GM21825 (cell line): ENCODE measurements at regions not wholly inside any gene's neighbourhood (a gene's known extent, or its start where the extent isn't known, plus 50 kb on each side); places are given as distances from the start of the nearest gene placed in this dataset.

Experiments
- ATAC-seq: cut with Tn5 transposase; IDR thresholded peaks from one replicate; pipeline ENCODE4 v1.9.1; 2021; ENCODE audit warnings: mild to moderate bottlenecking, moderate library complexity; ENCODE audit not compliant: unreplicated experiment

DNA sequence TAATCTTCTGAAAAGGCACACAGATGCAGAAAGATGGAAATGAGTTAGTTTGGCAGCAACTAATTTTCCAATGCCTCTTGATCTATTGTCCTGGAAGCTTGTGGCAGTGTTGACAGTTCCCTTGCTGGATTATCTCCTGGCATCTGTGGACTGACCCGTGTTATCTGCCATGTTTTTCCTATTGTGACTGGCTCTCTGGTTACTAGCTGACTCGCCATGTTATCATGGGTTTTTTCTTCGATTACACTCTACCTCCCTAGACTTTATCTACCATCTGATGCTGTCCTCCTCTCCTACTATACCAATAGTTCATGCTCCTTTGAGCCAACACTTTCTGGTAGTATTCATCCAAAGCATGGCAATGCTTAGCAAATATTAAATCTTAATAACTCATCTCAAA is 63.3 kb upstream of the FLRT2 start:
- no peak for ATAC-seq

DNA sequence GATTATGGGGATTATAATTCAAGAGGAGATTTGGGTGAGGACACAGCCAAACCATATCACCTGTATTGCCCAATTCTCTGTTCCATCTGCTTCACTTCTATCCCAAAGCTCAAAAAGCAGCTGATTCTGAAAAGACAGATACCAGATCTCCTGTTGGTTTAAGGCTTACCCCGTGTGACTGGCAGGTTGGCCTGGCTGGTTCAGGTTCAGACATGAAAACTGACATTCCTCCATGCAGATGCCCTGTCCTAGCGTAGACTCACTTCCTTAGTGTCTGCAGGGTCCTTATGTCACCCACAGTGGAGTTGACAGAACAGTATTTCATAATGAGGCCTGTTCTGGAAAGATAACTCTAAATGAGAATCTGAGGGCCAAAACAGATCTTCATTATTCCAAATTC is 61.1 kb upstream of the FLRT2 start:
- ATAC-seq: no peak

DNA sequence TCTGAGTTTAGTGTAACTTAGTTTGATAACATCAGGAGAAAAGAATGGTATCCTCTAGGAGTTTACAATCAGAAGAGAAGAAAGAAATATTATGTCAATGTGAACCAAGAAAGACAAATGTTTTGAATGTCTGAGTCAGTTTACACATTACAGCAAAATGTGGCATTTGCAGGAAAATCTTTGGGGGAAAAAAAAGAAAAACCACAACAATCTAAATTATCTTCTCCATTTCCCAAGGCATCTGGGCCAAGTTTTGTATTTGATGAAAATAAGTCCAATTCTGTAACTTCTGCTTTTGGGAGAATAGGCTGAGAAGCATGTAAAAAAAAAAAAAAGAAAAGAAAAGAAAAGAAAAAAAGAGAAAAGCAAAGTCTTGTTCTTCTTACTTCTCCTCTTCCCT is 58.8 kb upstream of the FLRT2 start:
- ATAC-seq: no peak

DNA sequence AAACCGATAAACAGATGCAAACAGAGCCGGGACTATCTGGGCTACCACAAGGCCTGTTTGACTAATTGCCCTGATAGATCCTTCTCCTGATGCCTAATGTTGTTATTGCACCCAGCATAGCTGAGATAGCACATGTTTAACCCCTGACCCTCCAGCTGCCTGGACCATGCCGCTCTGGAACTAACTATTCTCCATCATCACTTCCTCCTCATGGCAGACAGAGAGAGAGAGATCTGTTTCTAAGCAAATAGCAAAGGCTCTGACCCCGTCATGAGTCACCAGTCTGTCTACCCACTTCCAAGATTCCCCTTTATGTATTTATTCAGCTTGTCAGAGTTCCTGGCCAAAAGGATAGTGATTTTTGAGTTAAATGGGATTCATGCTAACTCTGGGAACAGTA is 58.2 kb upstream of the FLRT2 start:
- ATAC-seq: no peak

DNA sequence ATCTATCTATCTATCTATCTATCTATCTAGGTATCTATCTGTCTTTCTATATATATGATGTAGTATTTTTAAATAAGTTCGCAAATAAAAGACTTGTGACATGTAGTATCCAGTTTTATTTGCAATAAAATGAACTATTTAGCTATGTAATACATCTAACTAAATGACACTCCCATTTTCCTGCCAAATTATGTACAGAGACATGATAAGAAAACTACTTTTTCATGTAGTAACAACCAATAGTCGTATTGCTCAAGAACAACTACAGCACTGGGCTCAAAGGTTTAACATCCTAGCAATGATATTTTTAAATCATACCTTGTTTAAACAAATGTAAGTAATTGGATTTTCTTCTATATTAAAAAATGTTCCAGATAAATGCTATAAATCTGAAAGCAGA is 55.5 kb upstream of the FLRT2 start:
- no peak for ATAC-seq

DNA sequence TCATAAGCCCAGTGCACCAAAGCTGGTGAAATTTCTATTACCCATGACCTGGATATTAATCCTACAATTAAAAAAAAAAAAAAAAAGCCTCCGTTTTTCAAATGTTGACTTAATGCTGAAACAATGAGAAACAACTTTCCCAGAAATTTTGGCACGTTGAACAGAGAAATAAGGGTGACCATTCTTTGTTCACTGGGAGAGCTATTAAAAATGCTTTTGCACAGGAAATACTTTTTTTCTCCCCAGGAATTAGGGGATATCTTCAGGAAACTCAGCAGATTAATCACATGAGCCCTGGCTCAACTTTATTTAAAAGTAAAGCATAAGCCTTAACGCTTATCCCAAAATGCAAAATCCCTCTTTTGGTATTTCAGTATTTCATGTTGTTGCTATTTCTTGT is 54.8 kb upstream of the FLRT2 start:
- ATAC-seq: no peak

DNA sequence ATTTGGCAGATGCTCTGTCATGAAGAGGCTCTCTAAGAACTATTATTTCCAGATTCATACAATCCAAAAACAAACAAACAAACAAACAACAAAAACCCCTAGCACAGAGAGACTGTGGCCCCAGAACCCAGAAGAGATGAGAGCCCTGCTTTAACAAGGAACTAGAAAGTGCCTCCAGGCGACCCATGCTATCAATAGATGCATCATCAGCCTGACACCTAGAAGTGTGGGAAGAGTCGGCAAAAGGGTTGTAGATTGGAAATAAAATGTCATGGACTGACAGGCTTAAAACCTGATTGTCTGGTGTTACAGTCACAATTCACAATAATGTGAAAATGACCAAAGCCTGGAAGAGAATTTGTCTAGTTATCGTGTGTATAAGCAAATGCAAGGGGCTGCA is 50.6 kb upstream of the FLRT2 start:
- ATAC-seq: no peak

DNA sequence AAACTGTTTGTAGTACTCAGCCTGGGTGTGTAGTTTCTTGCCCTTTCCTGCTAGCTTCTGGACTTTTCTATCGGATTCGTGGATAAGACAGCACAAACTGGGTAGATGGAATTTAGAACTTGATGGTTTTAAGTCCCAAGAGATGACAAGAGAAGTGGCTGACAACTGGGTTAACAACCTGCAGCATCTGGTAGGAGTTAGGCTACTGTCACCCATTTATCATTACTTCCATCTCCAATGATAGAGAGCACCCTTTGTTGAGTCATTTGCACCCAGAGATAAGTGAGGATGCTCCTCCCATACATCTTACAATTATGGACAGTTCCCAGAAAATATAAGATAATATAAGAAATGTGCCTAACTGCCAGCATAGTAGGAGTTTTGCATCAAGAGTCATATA is 50.2 kb upstream of the FLRT2 start:
- ATAC-seq: no peak
